HG02642 (cell line): ENCODE measurements at regions not wholly inside any gene's neighbourhood (a gene's known extent, or its start where the extent isn't known, plus 50 kb on each side); places are given as distances from the start of the nearest gene placed in this dataset.
"Not testable (repeated sequence)": the region's sequence is repeated elsewhere in the genome, so short reads cannot be mapped to it uniquely, and the experiment has no call there.

Experiments
- ATAC-seq: cut with Tn5 transposase; IDR thresholded peaks from one replicate; pipeline ENCODE4 v1.9.1; 2021; ENCODE audit warnings: mild to moderate bottlenecking; ENCODE audit not compliant: unreplicated experiment, poor library complexity

DNA sequence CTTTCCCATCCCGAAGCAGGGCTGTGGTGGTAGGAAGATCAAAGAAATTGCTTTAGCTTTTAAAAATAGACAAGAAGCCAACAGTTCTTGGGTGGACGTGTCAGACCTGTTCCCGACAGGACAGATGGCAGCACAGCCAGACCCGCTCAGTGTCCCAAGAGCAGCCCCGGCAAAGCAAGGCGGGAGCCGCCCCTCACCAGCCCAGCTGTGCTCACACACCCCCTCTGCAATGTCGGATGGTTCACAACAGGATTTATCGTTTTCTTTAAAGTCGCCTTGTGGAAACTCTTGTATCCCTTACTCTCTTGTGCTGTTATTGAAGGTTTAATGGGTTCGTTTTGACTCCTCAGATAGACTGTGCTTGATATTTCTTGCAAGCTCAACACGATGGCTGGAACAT, 302.4 kb downstream of the THBS2 start:
- no peak for ATAC-seq

DNA sequence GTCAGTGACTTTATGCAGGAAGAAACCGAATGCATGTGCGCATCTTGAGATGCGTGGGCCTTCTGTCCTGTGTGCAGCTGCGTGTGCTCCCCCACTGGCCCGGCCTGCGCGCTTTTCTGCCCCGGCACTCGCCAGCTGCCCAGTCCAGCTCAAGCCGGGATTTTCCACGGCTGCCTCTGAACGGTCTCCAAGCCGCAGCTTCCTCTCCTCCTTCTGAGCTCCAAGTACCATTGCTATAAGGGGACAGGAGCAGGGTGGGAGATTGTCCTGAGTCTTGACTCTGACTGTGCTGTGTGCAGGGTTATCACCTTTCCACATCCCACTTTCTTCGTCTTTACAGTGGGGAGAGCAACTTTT, 302.8 kb downstream of the THBS2 start:
- ATAC-seq = no peak

DNA sequence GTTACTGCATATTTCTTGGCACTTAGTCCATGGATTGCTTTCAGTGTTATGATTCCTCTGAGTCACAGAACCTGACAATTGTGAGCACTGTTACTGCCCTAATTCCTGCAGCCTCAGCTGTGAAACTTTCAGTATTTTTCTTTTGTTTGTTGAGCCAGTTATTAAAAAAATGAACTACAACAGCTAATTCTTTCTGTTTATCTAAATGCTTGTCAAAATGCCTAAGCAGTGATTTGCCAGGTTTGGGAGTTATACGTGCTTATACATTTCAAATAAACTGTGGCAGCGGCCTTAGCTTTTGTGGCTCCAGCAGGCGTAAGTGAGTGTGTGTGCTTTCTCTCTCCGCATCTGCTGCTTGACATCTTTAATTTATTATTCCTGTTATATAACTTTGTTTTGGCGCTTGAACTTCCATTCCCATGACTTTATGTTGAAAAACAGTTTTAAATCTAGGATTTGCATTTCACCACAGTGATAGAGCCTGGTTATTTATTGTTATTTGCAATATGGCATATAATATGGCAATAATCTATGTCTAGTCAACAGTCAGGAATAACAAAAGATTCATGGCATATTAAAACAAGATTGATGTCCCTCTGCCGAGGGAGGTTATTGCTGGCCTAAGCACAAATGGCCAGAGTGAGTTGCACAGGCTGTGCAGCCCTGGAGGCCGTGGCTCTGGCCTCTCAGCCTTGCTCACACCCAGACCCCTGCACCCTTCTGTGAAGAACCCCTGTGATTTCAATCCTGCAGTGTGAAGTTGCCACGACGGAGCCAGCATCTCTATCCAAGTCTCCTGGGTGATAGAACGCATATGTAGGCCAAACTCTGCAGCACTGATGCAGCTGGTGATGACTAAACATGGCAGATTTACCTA, 303.4 kb downstream of the THBS2 start:
- ATAC-seq = no peak

DNA sequence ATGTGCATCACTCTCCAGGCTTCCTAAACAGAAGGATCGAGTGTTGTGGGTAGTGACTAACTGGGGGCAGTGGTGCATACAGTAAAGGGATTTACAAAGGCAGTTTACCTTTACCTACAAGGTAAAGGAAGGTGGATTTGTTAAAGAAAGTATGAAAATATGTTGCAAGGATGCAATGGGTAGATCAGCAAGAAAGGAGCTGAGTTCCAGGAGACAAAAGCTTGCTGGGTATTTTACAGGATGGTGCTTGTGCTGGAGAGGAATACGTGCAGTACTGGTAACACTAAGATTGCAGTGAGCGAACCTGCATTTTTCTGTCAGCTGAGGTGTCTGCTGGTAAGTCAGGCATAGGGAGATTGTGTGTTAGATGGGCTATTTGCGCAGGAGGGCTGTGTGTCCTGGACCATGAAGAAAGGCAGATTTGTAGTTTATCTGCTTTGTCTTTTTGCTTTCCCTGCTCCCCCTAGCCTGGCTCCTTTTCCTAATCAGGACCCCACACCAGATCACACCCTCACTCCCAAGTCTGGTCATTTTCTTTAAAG, 304.6 kb downstream of the THBS2 start:
- no peak for ATAC-seq

DNA sequence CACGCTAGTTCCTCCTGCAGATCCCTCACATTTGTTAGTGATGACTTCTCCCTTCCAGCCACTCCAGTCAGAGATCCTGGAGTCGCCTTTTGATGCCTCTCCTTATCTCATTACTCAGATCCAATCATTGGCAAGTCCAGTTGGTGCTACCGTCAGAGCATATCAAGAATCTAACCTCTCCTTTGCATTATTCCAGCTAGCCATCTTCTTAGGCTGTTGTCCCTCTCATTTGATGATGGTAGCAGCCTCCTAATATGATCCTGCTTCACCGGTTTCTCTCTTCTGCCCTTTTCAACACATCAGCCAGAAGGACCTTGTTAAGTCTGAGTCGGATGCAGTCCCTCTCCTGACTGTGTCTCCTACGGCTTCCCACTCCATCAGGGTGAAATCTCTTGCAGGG, 305.6 kb downstream of the THBS2 start:
- no peak for ATAC-seq

DNA sequence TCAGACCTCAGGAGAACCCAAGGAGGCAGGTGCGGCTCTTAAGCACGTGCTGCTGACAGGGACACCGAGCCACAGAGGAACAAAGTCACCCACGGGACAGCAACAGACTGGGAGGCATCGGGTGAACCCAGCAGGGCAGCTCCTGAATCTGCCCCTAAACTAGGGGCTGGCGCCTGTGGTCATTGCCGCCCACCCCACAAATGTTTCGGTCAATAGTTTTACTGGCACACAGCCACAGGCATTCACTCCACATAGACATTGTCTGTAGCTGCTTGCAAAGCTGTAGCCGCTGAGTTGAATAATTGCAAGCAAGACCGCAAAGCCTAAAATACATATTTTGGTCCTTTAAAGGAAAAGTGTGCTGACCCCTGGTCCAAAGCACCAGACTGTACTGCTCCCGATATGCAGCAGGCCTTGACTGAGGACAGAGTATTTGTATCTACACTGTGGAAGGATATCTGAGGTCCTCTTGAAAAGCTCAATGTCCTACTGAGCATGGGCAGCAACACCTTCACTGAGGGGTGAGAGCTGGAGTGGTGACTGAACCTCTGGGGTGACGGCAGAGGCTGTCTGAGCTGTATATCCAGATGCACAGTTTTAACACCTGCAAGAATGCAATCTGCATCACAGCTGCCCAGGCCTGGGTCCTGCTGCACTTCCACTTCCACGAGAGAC, 310.3 kb downstream of the THBS2 start:
- ATAC-seq = no peak

DNA sequence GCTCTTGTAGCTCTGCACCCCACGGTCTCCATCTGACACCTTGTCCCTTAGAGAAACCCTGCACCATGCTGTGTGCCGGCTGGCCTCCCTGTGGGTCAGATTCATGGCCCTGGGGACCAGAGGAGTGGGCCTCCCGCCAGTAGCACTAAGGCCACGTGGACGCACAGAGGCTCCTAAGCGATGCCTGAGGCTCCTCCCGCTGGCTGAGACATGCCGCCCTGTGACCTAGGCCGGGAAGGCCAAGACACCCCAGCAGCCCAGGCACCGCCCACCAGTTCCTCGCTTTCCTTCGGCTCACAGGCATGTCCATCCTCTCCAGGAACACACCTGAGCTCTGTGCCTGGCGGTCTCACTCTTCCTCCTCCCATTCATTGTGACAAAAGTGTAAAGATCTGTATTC, 311.0 kb downstream of the THBS2 start:
- no peak for ATAC-seq

DNA sequence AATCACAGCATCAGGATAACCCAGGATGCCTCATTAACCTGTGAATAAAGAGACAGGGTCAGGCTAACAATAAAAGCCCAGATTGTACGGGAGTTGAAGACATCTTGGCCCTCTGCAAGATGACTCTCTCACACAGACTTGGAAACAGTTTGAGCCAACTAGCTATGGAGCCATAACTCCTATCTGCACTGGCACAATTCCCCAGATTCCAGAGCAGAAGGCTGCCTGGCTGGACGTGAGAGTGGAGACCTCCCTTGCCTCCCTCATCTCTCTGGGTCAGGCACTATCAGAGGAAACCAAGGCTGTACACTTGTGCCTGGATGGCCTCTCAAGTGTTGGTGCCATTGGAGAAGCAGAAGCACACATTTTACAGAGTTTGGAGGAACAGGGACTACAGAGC, 312.6 kb downstream of the THBS2 start:
- no peak for ATAC-seq

DNA sequence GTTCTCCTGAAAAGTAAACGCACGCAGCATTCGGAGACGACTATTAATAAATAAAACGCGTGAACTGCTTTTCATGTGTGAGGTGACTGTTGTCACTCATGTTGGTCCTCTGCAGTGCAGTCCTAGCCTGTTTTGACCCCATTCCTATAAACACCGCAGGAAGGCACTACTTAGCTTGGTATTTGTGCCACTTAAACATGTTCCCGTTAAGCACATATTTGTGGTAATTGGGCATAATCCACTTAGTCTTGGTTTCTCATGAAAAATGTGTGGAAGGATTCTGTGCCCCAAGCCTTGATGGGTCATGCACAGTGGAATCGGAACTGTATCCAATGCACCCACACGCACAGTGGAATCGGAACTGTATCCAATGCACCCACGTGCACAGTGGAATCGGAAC, 313.9 kb downstream of the THBS2 start:
- no peak for ATAC-seq

DNA sequence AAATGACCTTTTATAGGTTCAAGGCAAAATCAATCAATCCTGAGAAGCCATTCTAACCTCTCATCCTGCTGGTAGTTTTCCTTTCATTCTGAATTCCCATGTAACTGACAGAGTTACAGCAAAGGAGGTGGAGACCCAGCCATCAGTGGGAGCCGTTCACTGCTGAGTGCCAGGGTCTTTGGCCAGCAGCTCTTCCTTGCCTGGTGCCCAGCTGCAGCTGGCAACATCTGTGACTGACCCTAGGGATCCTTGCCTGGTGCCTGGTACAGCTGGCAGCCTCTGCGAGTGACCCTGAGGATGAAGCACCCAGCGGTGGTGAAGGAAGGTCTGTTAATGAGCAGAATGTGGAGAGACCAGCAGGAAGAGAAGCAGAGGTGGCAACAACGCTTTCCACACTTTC, 314.6 kb downstream of the THBS2 start:
- no peak for ATAC-seq

DNA sequence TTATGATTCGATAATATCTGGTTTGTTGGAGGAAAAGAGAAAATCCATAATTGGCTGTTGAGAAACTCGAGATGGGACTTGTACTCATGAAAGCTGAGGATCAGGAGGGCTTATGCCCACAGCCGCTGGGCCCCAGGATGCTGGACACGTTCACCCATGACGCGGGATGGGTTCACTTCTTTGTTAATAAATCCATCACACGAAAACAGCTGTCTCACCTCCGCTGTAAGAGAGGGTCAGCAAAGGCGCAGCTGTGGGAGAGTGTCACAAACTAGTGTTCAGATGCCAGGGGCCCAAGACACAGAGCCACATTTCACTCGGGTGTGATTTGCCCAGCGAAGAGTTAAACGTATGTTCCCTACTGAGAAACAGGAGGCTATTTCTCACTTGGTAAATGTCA, 315.1 kb downstream of the THBS2 start:
- no peak for ATAC-seq

DNA sequence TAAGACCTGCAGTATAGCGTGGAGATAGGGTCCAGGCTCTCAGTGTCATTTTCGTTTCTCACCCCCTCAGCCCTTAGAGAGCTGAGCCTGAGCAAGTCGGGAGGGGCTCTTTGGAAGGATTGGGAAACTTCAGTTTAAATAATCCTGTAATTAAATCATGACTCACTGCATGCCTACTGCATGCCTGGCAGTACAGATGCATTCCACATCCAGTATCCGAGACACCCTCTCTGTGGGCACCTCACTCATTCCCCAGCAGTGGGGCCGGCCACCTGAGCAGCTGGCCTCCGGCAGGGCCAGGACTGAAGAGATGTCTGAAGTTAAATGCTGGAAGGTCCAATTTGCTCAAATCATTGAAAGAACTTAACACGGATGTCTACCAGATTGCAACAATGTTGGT, 316.6 kb downstream of the THBS2 start:
- ATAC-seq = no peak

DNA sequence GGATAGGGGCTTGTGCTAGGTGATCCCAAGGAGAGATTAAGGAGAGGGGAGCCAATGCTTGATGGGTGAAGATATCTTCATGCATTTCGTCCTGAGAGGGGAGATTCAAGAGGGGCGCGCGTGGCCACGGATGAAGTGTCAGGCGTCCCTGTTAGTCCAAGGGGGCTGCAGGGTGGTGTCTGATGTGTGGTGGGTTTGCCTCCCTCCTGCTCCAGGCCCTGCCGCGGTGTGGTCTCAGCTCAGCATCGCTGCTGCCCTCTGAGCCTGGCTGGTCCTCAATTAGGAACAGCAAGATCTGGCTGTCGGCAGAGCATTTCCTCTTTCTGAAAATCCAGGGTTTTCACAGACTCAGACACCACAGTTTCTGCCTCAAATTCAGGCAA, 318.0 kb downstream of the THBS2 start:
- no peak for ATAC-seq

DNA sequence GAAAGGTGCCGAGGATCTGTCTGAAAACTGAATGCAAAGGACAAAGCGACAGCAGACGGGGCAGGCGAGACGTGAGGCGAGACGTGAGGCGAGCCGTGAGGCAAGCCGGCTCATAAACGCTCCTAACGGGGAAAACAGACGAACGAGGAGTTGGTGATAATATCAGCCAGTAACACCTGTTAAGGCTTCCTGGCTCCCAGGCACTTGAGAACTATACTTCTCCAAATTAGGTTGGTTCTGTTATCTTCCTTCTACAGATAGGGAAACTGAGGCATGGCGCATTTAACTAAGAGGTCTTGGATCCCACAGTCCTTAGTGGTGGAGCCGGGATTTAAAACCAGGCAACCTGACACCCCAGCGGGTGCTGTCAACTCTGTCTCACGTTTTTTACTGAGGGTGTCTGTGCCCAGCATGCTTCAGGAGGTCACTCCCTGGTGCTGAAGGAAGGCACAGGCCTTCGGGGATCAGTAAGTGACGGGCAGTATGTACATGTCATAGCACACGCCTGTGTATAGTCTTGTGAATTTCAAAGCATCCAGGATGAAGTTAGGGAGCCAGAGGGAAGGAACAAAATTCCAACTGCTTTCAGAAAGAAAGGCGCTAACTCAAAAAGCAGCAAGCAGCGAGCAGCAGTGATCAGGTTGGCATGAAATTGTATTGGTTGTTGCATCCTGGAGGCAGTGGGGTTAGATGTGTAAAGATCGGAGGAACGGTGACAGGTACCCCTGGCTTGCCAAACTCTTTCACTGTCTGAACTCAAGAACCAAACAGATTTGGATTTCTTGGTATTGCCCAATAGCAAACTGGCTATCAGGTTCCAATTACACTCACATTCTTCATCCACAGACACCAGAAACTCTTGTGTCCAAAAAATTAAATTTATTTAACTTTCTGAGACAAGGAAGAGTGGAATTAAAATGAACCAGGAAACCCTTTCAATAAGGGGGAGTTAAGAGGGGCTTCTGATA, 318.7 kb downstream of the THBS2 start:
- no peak for ATAC-seq

DNA sequence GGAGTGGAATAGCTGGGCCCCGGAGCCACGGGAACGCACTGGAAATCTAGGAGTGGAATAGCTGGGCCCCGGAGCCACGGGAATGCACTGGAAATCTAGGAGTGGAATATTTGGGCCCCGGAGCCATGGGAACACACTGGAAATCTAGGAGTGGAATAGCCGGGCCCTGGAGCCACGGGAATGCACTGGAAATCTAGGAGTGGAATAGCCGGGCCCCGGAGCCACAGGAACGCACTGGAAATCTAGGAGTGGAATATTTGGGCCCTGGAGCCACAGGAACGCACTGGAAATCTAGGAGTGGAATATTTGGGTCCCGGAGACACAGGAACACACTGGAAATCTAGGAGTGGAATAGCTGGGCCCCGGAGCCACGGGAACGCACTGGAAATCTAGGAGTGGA, 321.5 kb downstream of the THBS2 start:
- not testable (repeated sequence) for ATAC-seq

DNA sequence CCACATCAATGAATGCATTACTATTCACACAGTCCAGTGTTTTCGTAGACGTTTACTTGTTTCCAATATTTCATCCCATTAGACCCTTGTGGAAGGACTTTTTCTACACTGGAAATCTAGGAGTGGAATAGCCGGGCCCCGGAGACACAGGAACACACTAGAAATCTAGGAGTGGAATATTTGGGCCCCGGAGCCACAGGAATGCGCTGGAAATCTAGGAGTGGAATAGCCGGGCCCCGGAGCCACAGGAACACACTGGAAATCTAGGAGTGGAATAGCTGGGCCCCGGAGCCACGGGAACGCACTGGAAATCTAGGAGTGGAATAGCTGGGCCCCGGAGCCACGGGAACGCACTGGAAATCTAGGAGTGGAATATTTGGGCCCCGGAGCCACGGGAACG, 322.6 kb downstream of the THBS2 start:
- not testable (repeated sequence) for ATAC-seq

DNA sequence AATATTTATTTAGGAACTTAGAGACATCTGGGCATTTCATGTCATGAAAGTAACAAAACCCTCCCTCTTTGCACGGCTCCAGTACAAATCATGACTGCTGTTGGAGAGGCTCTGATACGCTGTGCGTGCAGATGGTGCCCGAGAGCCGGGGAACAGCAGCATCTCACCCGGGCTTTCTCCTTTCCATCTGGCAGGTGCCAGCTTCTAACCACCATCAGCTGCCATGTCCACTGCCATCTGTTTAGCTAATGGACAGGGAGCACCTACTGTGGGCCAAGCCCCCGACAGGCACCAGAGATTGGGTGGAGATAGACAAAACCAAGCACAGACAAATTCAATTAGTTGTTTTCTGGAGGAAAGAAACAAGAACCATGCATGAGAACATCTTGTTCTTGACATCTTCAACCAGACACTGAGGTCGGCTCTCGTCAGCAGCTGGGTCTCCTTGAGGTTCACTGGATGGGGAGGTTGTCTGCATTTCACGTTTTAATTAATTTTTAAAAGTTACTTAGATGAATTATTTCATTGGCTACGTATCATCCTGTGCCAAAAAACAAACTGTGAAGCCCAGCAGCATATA, 323.7 kb downstream of the THBS2 start:
- no peak for ATAC-seq

DNA sequence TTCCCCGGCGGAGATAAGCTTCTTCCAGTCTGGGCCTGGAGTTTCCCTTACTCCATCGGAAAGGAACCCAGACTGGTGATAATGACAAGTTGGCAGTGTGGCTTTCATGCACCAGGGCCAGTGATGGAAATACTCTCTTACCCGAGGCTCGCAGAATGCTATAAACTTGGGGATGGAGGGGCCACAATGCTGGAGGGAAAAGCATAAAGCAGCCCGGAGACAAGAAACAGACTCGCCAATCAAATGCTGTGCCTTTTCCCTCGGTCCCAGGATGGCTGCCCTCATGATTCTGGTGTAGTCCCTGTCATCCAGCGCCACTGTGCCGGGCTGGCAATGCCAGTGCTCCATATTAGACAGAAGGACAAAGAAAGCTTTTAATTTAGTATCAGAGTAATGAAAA, 325.6 kb downstream of the THBS2 start:
- ATAC-seq = no peak

DNA sequence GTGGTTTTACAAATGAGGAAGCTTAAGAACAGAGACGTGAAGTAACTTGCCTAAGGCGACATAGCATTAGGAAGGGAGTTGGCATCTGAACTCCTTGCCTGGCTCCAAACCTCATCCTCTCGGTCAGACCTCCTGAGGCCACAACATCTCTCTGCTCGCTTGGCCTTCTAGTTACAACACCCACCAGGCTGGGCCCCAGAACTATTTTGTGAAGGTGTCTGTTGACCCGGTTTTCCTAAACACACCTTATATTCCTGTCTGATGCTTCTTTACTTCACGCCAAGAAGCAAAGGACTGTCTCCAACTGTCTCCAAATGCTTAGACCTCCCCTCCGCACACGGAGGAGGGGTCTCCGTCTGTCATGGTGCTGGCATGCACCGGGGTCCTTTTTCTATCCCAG, 326.6 kb downstream of the THBS2 start:
- ATAC-seq = no peak

DNA sequence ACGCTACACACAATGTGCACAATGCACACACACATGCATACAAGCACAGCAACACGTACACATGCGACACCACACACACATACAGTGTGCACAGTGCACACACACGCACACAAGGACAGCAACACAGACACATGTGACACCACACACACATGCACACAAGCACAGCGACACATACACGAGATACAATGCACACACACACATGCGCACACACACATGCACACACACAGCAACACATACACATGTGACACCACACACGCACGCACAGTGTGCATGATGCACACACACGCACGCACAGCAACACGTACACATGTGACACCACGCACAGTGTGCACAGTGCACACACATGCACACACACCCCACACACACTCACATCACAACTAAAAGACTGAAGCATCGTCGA, 327.3 kb downstream of the THBS2 start:
- no peak for ATAC-seq
